HL-60 (cell line): ENCODE measurements at regions not wholly inside any gene's neighbourhood (a gene's known extent, or its start where the extent isn't known, plus 50 kb on each side); places are given as distances from the start of the nearest gene placed in this dataset.

Experiments used
- POLR2AphosphoS5 ChIP-seq: IDR thresholded peaks from 2 replicates; pipeline ENCODE4 v1.6.1; 2012; ENCODE audit warnings: low read depth
- TF ChIP-seq, protein P1 (sequence below): IDR thresholded peaks from one replicate; pipeline ENCODE4 v1.5.1; 2011; ENCODE audit warnings: low read length, control low read depth, inconsistent platforms; ENCODE audit not compliant: insufficient read depth

DNA sequence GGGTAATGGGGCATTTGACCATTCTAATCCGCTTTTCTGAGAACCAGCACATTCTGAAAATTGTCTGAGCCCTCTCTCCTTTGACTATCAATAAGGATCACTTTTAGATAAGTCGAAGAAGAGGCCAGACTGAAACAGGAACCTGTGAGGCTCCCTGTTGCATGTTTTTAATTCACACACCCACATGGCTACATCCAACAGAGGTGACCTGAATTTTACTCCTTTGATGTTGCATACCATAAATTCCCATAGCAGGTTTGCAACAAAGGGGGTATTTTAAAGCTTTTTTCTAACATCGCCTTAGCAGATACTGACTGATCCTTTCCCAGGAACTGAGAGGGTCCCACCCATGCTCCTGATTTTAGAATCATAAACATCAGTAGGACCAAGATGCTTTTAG is 450.8 kb downstream of the USP25 start:
- TF ChIP-seq, protein P1, sequence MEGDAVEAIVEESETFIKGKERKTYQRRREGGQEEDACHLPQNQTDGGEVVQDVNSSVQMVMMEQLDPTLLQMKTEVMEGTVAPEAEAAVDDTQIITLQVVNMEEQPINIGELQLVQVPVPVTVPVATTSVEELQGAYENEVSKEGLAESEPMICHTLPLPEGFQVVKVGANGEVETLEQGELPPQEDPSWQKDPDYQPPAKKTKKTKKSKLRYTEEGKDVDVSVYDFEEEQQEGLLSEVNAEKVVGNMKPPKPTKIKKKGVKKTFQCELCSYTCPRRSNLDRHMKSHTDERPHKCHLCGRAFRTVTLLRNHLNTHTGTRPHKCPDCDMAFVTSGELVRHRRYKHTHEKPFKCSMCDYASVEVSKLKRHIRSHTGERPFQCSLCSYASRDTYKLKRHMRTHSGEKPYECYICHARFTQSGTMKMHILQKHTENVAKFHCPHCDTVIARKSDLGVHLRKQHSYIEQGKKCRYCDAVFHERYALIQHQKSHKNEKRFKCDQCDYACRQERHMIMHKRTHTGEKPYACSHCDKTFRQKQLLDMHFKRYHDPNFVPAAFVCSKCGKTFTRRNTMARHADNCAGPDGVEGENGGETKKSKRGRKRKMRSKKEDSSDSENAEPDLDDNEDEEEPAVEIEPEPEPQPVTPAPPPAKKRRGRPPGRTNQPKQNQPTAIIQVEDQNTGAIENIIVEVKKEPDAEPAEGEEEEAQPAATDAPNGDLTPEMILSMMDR = no peak
- no peak for TF ChIP-seq POLR2AphosphoS5
